OCI-LY1 (cell line): ENCODE measurements at regions not wholly inside any gene's neighbourhood (a gene's known extent, or its start where the extent isn't known, plus 50 kb on each side); places are given as distances from the start of the nearest gene placed in this dataset.

Experiments
- EZH2 ChIP-seq: fragments of 200-600 bp; sonication (generic), shearing (Covaris generic); IDR thresholded peaks from 2 replicates; pipeline ENCODE4 v1.8.0; 2017; ENCODE audit warnings: borderline replicate concordance, mixed run types, mild to moderate bottlenecking, antibody characterized with exemption, low read length, moderate library complexity, mixed read lengths
- TF ChIP-seq, protein P1 (sequence below): fragments of 200-600 bp; sonication (generic), shearing (Covaris generic); IDR thresholded peaks from 2 replicates; pipeline ENCODE4 v1.5.1; 2017; ENCODE audit warnings: mild to moderate bottlenecking, antibody characterized with exemption, low read length, moderate library complexity, mixed read lengths

DNA sequence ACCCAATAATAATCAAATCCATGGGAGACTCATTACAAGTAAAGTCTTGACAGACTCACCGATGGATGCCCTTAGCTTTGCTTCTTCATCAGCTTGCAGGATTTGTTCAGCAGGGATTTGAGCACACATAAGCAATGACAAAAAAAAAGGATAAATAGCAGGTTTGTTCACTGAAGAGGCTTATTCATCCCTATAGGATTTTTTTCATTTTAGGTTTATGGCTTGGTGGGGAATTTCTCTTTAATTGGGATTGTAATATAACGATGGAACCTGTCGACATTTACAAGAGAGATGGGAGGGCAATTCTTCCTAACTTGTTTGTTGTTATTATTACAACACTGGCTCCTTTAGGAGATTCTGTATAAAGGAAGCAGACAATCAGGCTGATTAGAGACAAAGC is 649.1 kb upstream of the PLXNA2 start:
- TF ChIP-seq, protein P1, sequence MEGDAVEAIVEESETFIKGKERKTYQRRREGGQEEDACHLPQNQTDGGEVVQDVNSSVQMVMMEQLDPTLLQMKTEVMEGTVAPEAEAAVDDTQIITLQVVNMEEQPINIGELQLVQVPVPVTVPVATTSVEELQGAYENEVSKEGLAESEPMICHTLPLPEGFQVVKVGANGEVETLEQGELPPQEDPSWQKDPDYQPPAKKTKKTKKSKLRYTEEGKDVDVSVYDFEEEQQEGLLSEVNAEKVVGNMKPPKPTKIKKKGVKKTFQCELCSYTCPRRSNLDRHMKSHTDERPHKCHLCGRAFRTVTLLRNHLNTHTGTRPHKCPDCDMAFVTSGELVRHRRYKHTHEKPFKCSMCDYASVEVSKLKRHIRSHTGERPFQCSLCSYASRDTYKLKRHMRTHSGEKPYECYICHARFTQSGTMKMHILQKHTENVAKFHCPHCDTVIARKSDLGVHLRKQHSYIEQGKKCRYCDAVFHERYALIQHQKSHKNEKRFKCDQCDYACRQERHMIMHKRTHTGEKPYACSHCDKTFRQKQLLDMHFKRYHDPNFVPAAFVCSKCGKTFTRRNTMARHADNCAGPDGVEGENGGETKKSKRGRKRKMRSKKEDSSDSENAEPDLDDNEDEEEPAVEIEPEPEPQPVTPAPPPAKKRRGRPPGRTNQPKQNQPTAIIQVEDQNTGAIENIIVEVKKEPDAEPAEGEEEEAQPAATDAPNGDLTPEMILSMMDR, result no peak
- TF ChIP-seq EZH2, result no peak
